ENCODE measurements at regions not wholly inside any gene's neighbourhood (a gene's known extent, or its start where the extent isn't known, plus 50 kb on each side); places are given as distances from the start of the nearest gene placed in this dataset.

GRCh38 chr5:56617998-56618397 is 197.4 kb upstream of the MAP3K1 start:
- no peak for DNase-seq

- DNase-seq, result no peak
These were observed 198.7 kb upstream of the MAP3K1 start for GRCh38 chr5:56616454-56617160.

GRCh38 chr5:56615361-56616153 is 199.8 kb upstream of the MAP3K1 start:
- no peak for DNase-seq

- peak; percentile 87 for DNase-seq
These were observed 202.6 kb upstream of the MAP3K1 start for GRCh38 chr5:56612759-56613158.

GRCh38 chr5:56612353-56612752 is 203.0 kb upstream of the MAP3K1 start:
- DNase-seq, result no peak

GRCh38 chr5:56610093-56610698 is 205.2 kb upstream of the MAP3K1 start:
- DNase-seq, result peak; percentile 83

- no peak for DNase-seq
These were observed 207.0 kb upstream of the MAP3K1 start for GRCh38 chr5:56608217-56608925.

GRCh38 chr5:56607551-56607950 is 207.8 kb upstream of the MAP3K1 start:
- no peak for DNase-seq

GRCh38 chr5:56607074-56607473 is 208.3 kb upstream of the MAP3K1 start:
- DNase-seq, result no peak

- DNase-seq, result no peak
These were observed 209.2 kb upstream of the MAP3K1 start for GRCh38 chr5:56606192-56606591.

GRCh38 chr5:56605231-56605630 is 210.1 kb upstream of the MAP3K1 start:
- DNase-seq, result no peak

GRCh38 chr5:56601641-56602071 is 213.7 kb upstream of the MAP3K1 start:
- DNase-seq, result no peak

GRCh38 chr5:56598941-56599340 is 216.4 kb upstream of the MAP3K1 start:
- DNase-seq, result no peak

GRCh38 chr5:56596155-56596554 is 219.2 kb upstream of the MAP3K1 start:
- no peak for DNase-seq

- no peak for DNase-seq
These were observed 219.8 kb upstream of the MAP3K1 start for GRCh38 chr5:56595566-56595965.

- no peak for DNase-seq
These were observed 220.6 kb upstream of the MAP3K1 start for GRCh38 chr5:56594792-56595191.

- no peak for DNase-seq
These were observed 224.3 kb upstream of the MAP3K1 start for GRCh38 chr5:56591081-56591480.

GRCh38 chr5:56589481-56589860 is 225.9 kb upstream of the MAP3K1 start:
- no peak for DNase-seq

- DNase-seq, result peak; percentile 94
These were observed 226.5 kb upstream of the MAP3K1 start for GRCh38 chr5:56588636-56589480.

- no peak for DNase-seq
These were observed 227.2 kb upstream of the MAP3K1 start for GRCh38 chr5:56588131-56588487.

- peak; percentile 60 for DNase-seq
These were observed 227.8 kb upstream of the MAP3K1 start for GRCh38 chr5:56587381-56588130.
